Central memory CD8-positive, alpha-beta T cell (primary cell): ENCODE measurements at regions not wholly inside any gene's neighbourhood (a gene's known extent, or its start where the extent isn't known, plus 50 kb on each side); places are given as distances from the start of the nearest gene placed in this dataset.
"Not testable (repeated sequence)": the region's sequence is repeated elsewhere in the genome, so short reads cannot be mapped to it uniquely, and the experiment has no call there.

Source experiments
- ATAC-seq: fragments of 150-1000 bp; cut with Tn5 transposase; replicated peaks from 2 replicates; pipeline ENCODE4 v1.10.0; 2022; ENCODE audit warnings: mild to moderate bottlenecking, moderate FRiP score, moderate number of reproducible peaks; ENCODE audit not compliant: poor library complexity, severe bottlenecking; ENCODE audit errors: extremely low read depth
- DNase-seq, 2 donors: peaks; one replicate each; pipeline ENCODE4 v3.0.0; 2021; ENCODE audit warnings: low spot score in 2 of 2
- H3K27ac Mint-ChIP-seq: one replicate; pipeline ENCODE4 v1.8.0; 2022; ENCODE audit warnings: low read depth, mild to moderate bottlenecking, moderate library complexity, mixed read lengths
- H3K27me3 Mint-ChIP-seq: one replicate; pipeline ENCODE4 v1.8.0; 2022; ENCODE audit warnings: mixed read lengths
- H3K36me3 Mint-ChIP-seq: one replicate; pipeline ENCODE4 v1.8.0; 2022; ENCODE audit warnings: mild to moderate bottlenecking, moderate library complexity, mixed read lengths; ENCODE audit not compliant: insufficient read depth
- H3K4me1 Mint-ChIP-seq: one replicate; pipeline ENCODE4 v1.8.0; 2022; ENCODE audit warnings: mixed read lengths
- H3K4me3 Mint-ChIP-seq: one replicate; pipeline ENCODE4 v1.8.0; 2022; ENCODE audit warnings: mild to moderate bottlenecking, moderate library complexity, mixed read lengths
- H3K9me3 Mint-ChIP-seq: one replicate; pipeline ENCODE4 v1.8.0; 2022; ENCODE audit warnings: mixed read lengths

GRCh38 chr10:6689036-6689435 lies 109.0 kb upstream of the PRKCQ start:
- Mint-ChIP-seq H3K4me3 (no peak overlapping the region), H3K36me3 (no peaks in the 10 kb centered on the region), H3K9me3 (no peaks in the 10 kb centered on the region), H3K27me3 (peaks cover 57% of the 10 kb centered on the region), H3K27ac (no peak overlapping the region), H3K4me1 (no peaks in the 10 kb centered on the region)
- DNase-seq (no peak), ATAC-seq (no peak)

GRCh38 chr10:6680735-6681134 lies 100.7 kb upstream of the PRKCQ start:
- H3K27me3 Mint-ChIP-seq = peaks cover 57% of the 10 kb centered on the region
- H3K4me3 Mint-ChIP-seq = no peak overlapping the region
- H3K36me3 Mint-ChIP-seq = no peaks in the 10 kb centered on the region

GRCh38 chr10:6678956-6679355 lies 98.9 kb upstream of the PRKCQ start:
- Mint-ChIP-seq H3K27me3 (peaks cover 60% of the 10 kb centered on the region), H3K27ac (peak overlapping the region; percentile 41), H3K4me1 (peaks cover 5% of the 10 kb centered on the region), H3K4me3 (no peak overlapping the region), H3K9me3 (no peaks in the 10 kb centered on the region), H3K36me3 (no peaks in the 10 kb centered on the region)
- ATAC-seq (no peak), DNase-seq (no peak)

More at GRCh38 chr10:6680735-6681134, 100.7 kb upstream of the PRKCQ start:
- ATAC-seq = no peak
- peaks cover 5% of the 10 kb centered on the region for H3K4me1 Mint-ChIP-seq
- H3K27ac Mint-ChIP-seq = no peak overlapping the region
- no peak for DNase-seq
- no peaks in the 10 kb centered on the region for H3K9me3 Mint-ChIP-seq

- Mint-ChIP-seq H3K27ac (no peak overlapping the region), H3K4me3 (no peak overlapping the region), H3K36me3 (no peaks in the 10 kb centered on the region), H3K27me3 (peaks cover 56% of the 10 kb centered on the region), H3K9me3 (no peaks in the 10 kb centered on the region), H3K4me1 (peaks cover 5% of the 10 kb centered on the region)
- peak; percentile 29 to 48 for DNase-seq
- no peak for ATAC-seq
These were observed 98.2 kb upstream of the PRKCQ start for GRCh38 chr10:6678211-6678803.

- H3K9me3 Mint-ChIP-seq = not testable (repeated sequence)
These were observed 97.1 kb upstream of the PRKCQ start for GRCh38 chr10:6677129-6677528.

GRCh38 chr10:6674291-6674690 lies 94.2 kb upstream of the PRKCQ start:
- Mint-ChIP-seq H3K36me3 (no peaks in the 10 kb centered on the region), H3K4me3 (no peak overlapping the region)

More at GRCh38 chr10:6677129-6677528, 97.1 kb upstream of the PRKCQ start:
- peaks cover 48% of the 10 kb centered on the region for H3K27me3 Mint-ChIP-seq
- not testable (repeated sequence) for ATAC-seq, H3K27ac Mint-ChIP-seq, H3K36me3 Mint-ChIP-seq, H3K4me3 Mint-ChIP-seq, DNase-seq, H3K4me1 Mint-ChIP-seq

GRCh38 chr10:6671976-6672375 lies 91.9 kb upstream of the PRKCQ start:
- Mint-ChIP-seq H3K4me1 (no peaks in the 10 kb centered on the region), H3K27me3 (peaks cover 13% of the 10 kb centered on the region), H3K4me3 (no peak overlapping the region), H3K36me3 (no peaks in the 10 kb centered on the region), H3K27ac (no peak overlapping the region), H3K9me3 (no peaks in the 10 kb centered on the region)
- DNase-seq = no peak
- ATAC-seq = no peak

More at GRCh38 chr10:6674291-6674690, 94.2 kb upstream of the PRKCQ start:
- H3K9me3 Mint-ChIP-seq = no peaks in the 10 kb centered on the region
- H3K4me1 Mint-ChIP-seq = peaks cover 5% of the 10 kb centered on the region
- no peak for DNase-seq
- peaks cover 26% of the 10 kb centered on the region for H3K27me3 Mint-ChIP-seq
- ATAC-seq = no peak
- H3K27ac Mint-ChIP-seq = no peak overlapping the region

GRCh38 chr10:6669269-6669859 lies 89.3 kb upstream of the PRKCQ start:
- Mint-ChIP-seq H3K4me1 (peaks cover 12% of the 10 kb centered on the region), H3K27ac (no peak overlapping the region), H3K9me3 (no peaks in the 10 kb centered on the region), H3K4me3 (no peak overlapping the region), H3K36me3 (no peaks in the 10 kb centered on the region), H3K27me3 (peaks cover 5% of the 10 kb centered on the region)
- ATAC-seq = no peak
- no peak for DNase-seq

- Mint-ChIP-seq H3K4me3 (no peak overlapping the region), H3K27ac (no peak overlapping the region), H3K9me3 (no peaks in the 10 kb centered on the region), H3K36me3 (no peaks in the 10 kb centered on the region), H3K4me1 (peaks cover 12% of the 10 kb centered on the region), H3K27me3 (no peaks in the 10 kb centered on the region)
- DNase-seq (no peak), ATAC-seq (no peak)
These were observed 87.7 kb upstream of the PRKCQ start for GRCh38 chr10:6667679-6668270.

GRCh38 chr10:6667150-6667549 lies 87.1 kb upstream of the PRKCQ start:
- H3K27ac Mint-ChIP-seq = no peak overlapping the region
- no peak for DNase-seq
- no peaks in the 10 kb centered on the region for H3K36me3 Mint-ChIP-seq
- H3K9me3 Mint-ChIP-seq = no peaks in the 10 kb centered on the region
- H3K4me1 Mint-ChIP-seq = peaks cover 12% of the 10 kb centered on the region
- no peak overlapping the region for H3K4me3 Mint-ChIP-seq
- no peak for ATAC-seq
- no peaks in the 10 kb centered on the region for H3K27me3 Mint-ChIP-seq

GRCh38 chr10:6665847-6666246 lies 85.8 kb upstream of the PRKCQ start:
- Mint-ChIP-seq H3K27ac (no peak overlapping the region), H3K36me3 (no peaks in the 10 kb centered on the region), H3K27me3 (no peaks in the 10 kb centered on the region), H3K4me3 (peak overlapping the region; percentile 1), H3K4me1 (peaks cover 12% of the 10 kb centered on the region), H3K9me3 (no peaks in the 10 kb centered on the region)
- ATAC-seq (peak; percentile 95), DNase-seq (peak in 1 of 2 donors; percentile 30)

- H3K9me3 Mint-ChIP-seq = no peaks in the 10 kb centered on the region
- H3K36me3 Mint-ChIP-seq = no peaks in the 10 kb centered on the region
- DNase-seq (no peak), ATAC-seq (no peak)
- no peaks in the 10 kb centered on the region for H3K4me1 Mint-ChIP-seq
- peaks cover 13% of the 10 kb centered on the region for H3K27me3 Mint-ChIP-seq
- no peak overlapping the region for H3K27ac Mint-ChIP-seq
- no peak overlapping the region for H3K4me3 Mint-ChIP-seq
These were observed 80.4 kb upstream of the PRKCQ start for GRCh38 chr10:6660460-6660859.

GRCh38 chr10:6659451-6659850 lies 79.4 kb upstream of the PRKCQ start:
- ATAC-seq (no peak), DNase-seq (no peak)
- Mint-ChIP-seq H3K9me3 (no peaks in the 10 kb centered on the region), H3K36me3 (no peaks in the 10 kb centered on the region), H3K4me3 (no peak overlapping the region), H3K27ac (no peak overlapping the region), H3K4me1 (no peaks in the 10 kb centered on the region), H3K27me3 (peaks cover 13% of the 10 kb centered on the region)
